GM12878 (cell line): ENCODE measurements at regions not wholly inside any gene's neighbourhood (a gene's known extent, or its start where the extent isn't known, plus 50 kb on each side); places are given as distances from the start of the nearest gene placed in this dataset.

Experiments used
- ATAC-seq: fragments of 200-7000 bp; cut with Tn5 transposase; 3 replicates; pipeline ENCODE4 v1.9.1; 2020; ENCODE audit warnings: mild to moderate bottlenecking, moderate library complexity
- BruUV-seq: library from RNA; stranded (reverse); fragments of 400-500 nt; replicated peaks from 2 replicates; lab custom pipeline; 2021; lab: Mats Ljungman, UMichigan
- CTCF ChIA-PET: fragments of 300-600 bp; sonication (Branson Sonifier 250); formaldehyde crosslinking; extraction: SDS; loops from one replicate; lab custom pipeline; 2021; ENCODE audit warnings: inconsistent platforms; lab: Yijun Ruan, JAX
- POLR2A ChIA-PET: fragments of 350-600 bp; formaldehyde crosslinking; extraction: SDS; loops from one replicate; lab custom pipeline; 2021; ENCODE audit warnings: inconsistent platforms; lab: Charles Lee
- RAD21 ChIA-PET: fragments of 300-600 bp; sonication (Branson Sonifier 250); formaldehyde crosslinking; loops from one replicate; lab custom pipeline; 2023; ENCODE audit warnings: antibody characterized with exemption; ENCODE audit not compliant: unreplicated experiment; lab: Charles Lee
- SMC1A ChIA-PET: fragments of 300-600 bp; sonication (Branson Sonifier 250); formaldehyde crosslinking; loops from one replicate; lab custom pipeline; 2023; ENCODE audit not compliant: unreplicated experiment, uncharacterized antibody; lab: Charles Lee
- DNase-seq: peaks from one replicate; pipeline ENCODE4 v3.0.0-alpha.2; 2011; ENCODE audit warnings: low read depth, low spot score
- FAIRE-seq: peaks from 3 replicates; lab custom pipeline; 2011; peaks lifted over from hg19 to GRCh38; lab: Jason Lieb, UNC
- H2AFZ ChIP-seq: 2 replicates; pipeline ENCODE4 v1.6.0; 2011; ENCODE audit warnings: low read depth, low read length, control low read depth; ENCODE audit not compliant: control insufficient read depth
- H3K27ac ChIP-seq: 2 replicates; pipeline ENCODE4 v1.5.1; 2011; ENCODE audit warnings: control low read depth; ENCODE audit not compliant: control insufficient read depth, insufficient read depth
- H3K27me3 ChIP-seq, 2 experiments: replicated peaks in 1 of 2; 2 replicates each; pipeline versions ENCODE4 v1.6.0 to v1.6.1; 2011; ENCODE audit warnings: low read length in 1 of 2; ENCODE audit not compliant: control insufficient read depth in 2 of 2, insufficient read depth in 2 of 2
- H3K36me3 ChIP-seq, 2 experiments: 2 replicates each; pipeline ENCODE4 v1.5.1; 2011; ENCODE audit warnings: low read length in 1 of 2; ENCODE audit not compliant: control insufficient read depth in 2 of 2, insufficient read depth in 2 of 2
- H3K4me1 ChIP-seq: 2 replicates; pipeline ENCODE4 v1.6.1; 2011; ENCODE audit warnings: mild to moderate bottlenecking, low read length, moderate library complexity, mixed read lengths; ENCODE audit not compliant: control insufficient read depth, insufficient read depth
- H3K4me2 ChIP-seq: 2 replicates; pipeline ENCODE4 v1.6.0; 2011; ENCODE audit warnings: control low read depth; ENCODE audit not compliant: control insufficient read depth, insufficient read depth
- H3K4me3 ChIP-seq: fragments of 200-600 bp; sonication (generic); 2 replicates; pipeline ENCODE4 v1.5.1; 2016
- H3K79me2 ChIP-seq: 2 replicates; pipeline ENCODE4 v1.6.0; 2011; ENCODE audit warnings: low read length; ENCODE audit not compliant: control insufficient read depth, insufficient read depth
- H3K9ac ChIP-seq: 2 replicates; pipeline ENCODE4 v1.8.0; 2011; ENCODE audit warnings: low read length, control low read depth, mixed read lengths; ENCODE audit not compliant: control insufficient read depth, insufficient read depth
- H3K9me3 ChIP-seq: replicated peaks from 3 replicates; pipeline ENCODE4 v1.5.1; 2011; ENCODE audit warnings: mild to moderate bottlenecking, low read length; ENCODE audit not compliant: control insufficient read depth, insufficient read depth
- H4K20me1 ChIP-seq: 2 replicates; pipeline ENCODE4 v1.6.0; 2011; ENCODE audit not compliant: control insufficient read depth, insufficient read depth
- ATF7 ChIP-seq: fragments of 450-650 bp; IDR thresholded peaks from 2 replicates; pipeline ENCODE4 v1.6.1; 2016; ENCODE audit warnings: low read depth, mild to moderate bottlenecking
- BMI1 ChIP-seq: fragments of 450-650 bp; IDR thresholded peaks from 2 replicates; pipeline ENCODE4 v1.6.1; 2016; ENCODE audit warnings: mild to moderate bottlenecking, moderate library complexity, borderline replicate concordance
- CHD4 ChIP-seq: fragments of 200-600 bp; sonication (generic); IDR thresholded peaks from 2 replicates; pipeline ENCODE4 v1.6.1; 2016; ENCODE audit warnings: mild to moderate bottlenecking
- ESRRA ChIP-seq: IDR thresholded peaks from 2 replicates; pipeline ENCODE4 v1.6.1; 2012; ENCODE audit warnings: mild to moderate bottlenecking, low read length, improper control_type of control experiment
- GATAD2B ChIP-seq: fragments of 450-650 bp; conservative IDR thresholded peaks from 2 replicates; pipeline ENCODE4 v1.6.1; 2017; ENCODE audit warnings: low read depth, mild to moderate bottlenecking, moderate library complexity
- JUNB ChIP-seq: IDR thresholded peaks from 2 replicates; pipeline ENCODE4 v1.6.1; 2016; ENCODE audit warnings: antibody characterized with exemption, mild to moderate bottlenecking
- LARP7 ChIP-seq: fragments of 450-650 bp; IDR thresholded peaks from 2 replicates; pipeline ENCODE4 v1.6.1; 2017; ENCODE audit warnings: mild to moderate bottlenecking
- MEF2A ChIP-seq: IDR thresholded peaks from 2 replicates; pipeline ENCODE4 v1.6.1; 2011; ENCODE audit warnings: low read depth, mild to moderate bottlenecking, low read length, moderate library complexity; ENCODE audit not compliant: insufficient read depth
- RCOR1 ChIP-seq: conservative IDR thresholded peaks from 2 replicates; pipeline ENCODE4 v1.6.1; 2012; ENCODE audit warnings: low read depth, low read length, improper control_type of control experiment
- SIN3A ChIP-seq: IDR thresholded peaks from 2 replicates; pipeline ENCODE4 v1.6.1; 2012; ENCODE audit warnings: low read depth, low read length, improper control_type of control experiment
- SMC3 ChIP-seq: IDR thresholded peaks from 2 replicates; pipeline ENCODE4 v1.6.1; 2011; ENCODE audit warnings: low read length, improper control_type of control experiment, borderline replicate concordance
- USF2 ChIP-seq: IDR thresholded peaks from 2 replicates; pipeline ENCODE4 v1.6.1; 2011; ENCODE audit warnings: low read depth, low read length, improper control_type of control experiment, borderline replicate concordance
- ZBTB33 ChIP-seq: fragments of 450-650 bp; IDR thresholded peaks from 2 replicates; pipeline ENCODE4 v1.6.1; 2017; ENCODE audit warnings: mild to moderate bottlenecking
- ZBTB40 ChIP-seq: fragments of 450-650 bp; IDR thresholded peaks from 2 replicates; pipeline ENCODE4 v1.6.1; 2016; ENCODE audit warnings: mild to moderate bottlenecking, moderate library complexity, borderline replicate concordance
- in situ Hi-C: fragments of 300-500 bp; cut with MboI; formaldehyde crosslinking; loops from 9 replicates; pipeline ENCODE4 v1.14.3; 2018; ENCODE audit warnings: mixed read lengths
- intact Hi-C: fragments of 100-400 bp; cut with micrococcal nuclease; formaldehyde crosslinking; loops from one replicate; pipeline ENCODE4 v1.14.2; 2022; ENCODE audit not compliant: unreplicated experiment

GRCh38 chr2:160836755-160837154 is 323.5 kb upstream of the TANK start (continued):
- no peak for TF ChIP-seq ZBTB40
- no peak for TF ChIP-seq SMC3
- no peak for TF ChIP-seq MEF2A
- TF ChIP-seq, all 136 proteins: peak for 0

GRCh38 chr2:160837416-160837815 is 322.8 kb upstream of the TANK start:
- ChIA-PET RAD21 (no interaction called here), CTCF (no interaction called here), SMC1A (no interaction called here), POLR2A (no interaction called here)
- TF ChIP-seq ESRRA = no peak
- TF ChIP-seq ATF7 = no peak
- TF ChIP-seq SIN3A = no peak
- no peak for TF ChIP-seq JUNB
- TF ChIP-seq LARP7 = no peak
- no peak for TF ChIP-seq BMI1
- TF ChIP-seq RCOR1 = no peak
- TF ChIP-seq CHD4 = no peak
- no peak for TF ChIP-seq GATAD2B
- no peak for TF ChIP-seq USF2
- no peak for TF ChIP-seq ZBTB33
- no peak overlapping the region for H2AFZ ChIP-seq
- no peaks in the 10 kb centered on the region for H3K4me1 ChIP-seq
- no peak overlapping the region for H3K9ac ChIP-seq
- intact Hi-C loops = no loop called here
- ATAC-seq (no peak), DNase-seq (no peak), FAIRE-seq (no peak)
- H4K20me1 ChIP-seq = no peaks in the 10 kb centered on the region
- no peak overlapping the region for H3K27ac ChIP-seq
- no peaks in the 10 kb centered on the region for H3K79me2 ChIP-seq
- no peak overlapping the region for H3K4me3 ChIP-seq
- 0 out of 4 replicates have a peak, but pooled peaks cover 0 to 3% of the 10 kb centered on the region in 2 experiments for H3K27me3 ChIP-seq
- H3K9me3 ChIP-seq = no peaks in the 10 kb centered on the region
- H3K36me3 ChIP-seq = no peaks in the 10 kb centered on the region
- in situ Hi-C loops = no loop called here
- no peak overlapping the region for H3K4me2 ChIP-seq
- BruUV-seq = no TSS peak
